NB4 (cell line): ENCODE measurements at regions not wholly inside any gene's neighbourhood (a gene's known extent, or its start where the extent isn't known, plus 50 kb on each side); places are given as distances from the start of the nearest gene placed in this dataset.

Experiments used
- CTCF ChIP-seq: IDR thresholded peaks from one replicate; pipeline ENCODE4 v1.5.1; 2012; ENCODE audit warnings: low read depth, low read length
- MYC ChIP-seq: IDR thresholded peaks from 2 replicates; pipeline ENCODE4 v1.6.1; 2011; ENCODE audit warnings: low read depth, low read length
- POLR2A ChIP-seq: IDR thresholded peaks from 2 replicates; pipeline ENCODE4 v1.6.1; 2011; ENCODE audit warnings: mild to moderate bottlenecking; ENCODE audit not compliant: insufficient read length; ENCODE audit errors: extremely low read depth

- TF ChIP-seq CTCF, result no peak
- TF ChIP-seq MYC, result no peak
- TF ChIP-seq POLR2A, result no peak
Observed at GRCh38 chr6:86010915-86011786, 368.5 kb upstream of the SYNCRIP start.
